Prostate gland (tissue), 2 donors: ENCODE measurements at regions not wholly inside any gene's neighbourhood (a gene's known extent, or its start where the extent isn't known, plus 50 kb on each side); places are given as distances from the start of the nearest gene placed in this dataset.

Experiments
- DNase-seq: peaks from one replicate; pipeline ENCODE4 v3.0.0-alpha.2; 2019; ENCODE audit warnings: low spot score
- H3K27ac ChIP-seq, 2 donors: fragments of 200-600 bp; sonication (generic); 2 replicates each; pipeline ENCODE4 v1.5.1; 2017 to 2019
- H3K27me3 ChIP-seq: fragments of 200-600 bp; sonication (generic); replicated peaks from 2 replicates; pipeline ENCODE4 v1.5.1; 2019; ENCODE audit not compliant: insufficient read depth
- H3K36me3 ChIP-seq, 2 donors: fragments of 200-600 bp; sonication (generic); 1 replicate in 1 of 2; 2 replicates in 1 of 2; pipeline versions ENCODE4 v1.5.1 to v1.8.1; 2017 to 2019
- H3K4me1 ChIP-seq: fragments of 200-600 bp; sonication (generic); replicated peaks from 2 replicates; pipeline ENCODE4 v1.5.1; 2019
- H3K4me3 ChIP-seq, 2 donors: fragments of 200-600 bp; sonication (generic); 2 replicates each; pipeline ENCODE4 v1.5.1; 2017 to 2019
- H3K9me3 ChIP-seq: fragments of 200-600 bp; sonication (generic); 2 replicates; pipeline ENCODE4 v1.5.1; 2017
- CTCF ChIP-seq, 4 experiments: fragments of 200-600 bp in 2 of 4; fragments of 450-650 bp in 2 of 4; sonication (generic) in 2 of 4; IDR thresholded peaks; 1 replicate in 3 of 4; 2 replicates in 1 of 4; pipeline ENCODE4 v1.5.1; 2016 to 2019; ENCODE audit warnings: antibody characterized with exemption in 4 of 4, mild to moderate bottlenecking in 2 of 4, moderate library complexity in 2 of 4
- POLR2A ChIP-seq: fragments of 450-650 bp; IDR thresholded peaks from one replicate; pipeline ENCODE4 v1.6.1; 2016; ENCODE audit warnings: antibody characterized with exemption, mild to moderate bottlenecking
- POLR2AphosphoS5 ChIP-seq: sonication (generic); formaldehyde crosslinking; IDR thresholded peaks from one replicate; pipeline ENCODE4 v1.6.1; 2017; ENCODE audit warnings: antibody characterized with exemption
- WGBS: methylation state at CpG from one replicate; pipeline ENCODE4 v1.1.5; 2018; 5-methylcytosine and 5-hydroxymethylcytosine counted together
- intact Hi-C: fragments of 100-400 bp; cut with DNase I; formaldehyde crosslinking; loops from one replicate; pipeline ENCODE4 v1.14.2; 2022

DNA sequence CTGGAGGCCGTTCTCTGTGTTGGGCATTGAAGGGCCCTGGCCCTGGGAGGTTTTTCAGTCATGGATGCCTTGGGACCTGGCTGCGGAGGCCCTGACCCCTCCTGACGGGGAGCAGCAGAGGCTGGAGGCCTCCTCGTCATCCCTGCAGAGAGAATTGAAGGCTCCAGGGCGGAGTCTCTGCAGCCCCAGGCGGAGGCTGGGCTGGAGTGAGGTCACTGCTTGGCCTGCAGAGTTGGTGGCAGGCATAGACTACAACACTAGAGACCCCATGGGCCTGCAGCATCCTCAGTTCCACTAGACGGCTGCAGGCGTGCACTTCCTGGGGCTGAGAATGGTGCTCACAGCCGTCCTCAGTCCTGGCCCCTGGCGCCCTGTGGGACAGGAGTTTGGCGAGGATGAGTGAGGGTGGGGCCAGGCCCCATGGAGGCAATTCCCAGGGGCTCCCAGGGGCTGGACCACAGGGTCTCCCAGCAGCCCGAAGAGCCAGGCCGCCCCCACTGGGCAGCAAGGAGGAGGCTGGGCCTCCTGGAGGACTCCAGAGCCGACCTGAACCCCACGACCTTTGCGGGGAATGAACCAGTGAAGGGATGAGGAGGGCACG lies 1194.9 kb downstream of the BRD1 start:
- no peaks in the 10 kb centered on the region for H3K4me1 ChIP-seq
- H3K4me3 ChIP-seq, result no peak overlapping the region
- H3K9me3 ChIP-seq, result no peaks in the 10 kb centered on the region
- no peak for TF ChIP-seq POLR2A
- TF ChIP-seq CTCF (IDR thresholded peaks at IDR 0.05), result no peak
- TF ChIP-seq POLR2AphosphoS5, result no peak
- 82% methylated on average over 16 of the region's 17 CpGs for WGBS
- H3K27me3 ChIP-seq, result no peaks in the 10 kb centered on the region
- intact Hi-C loops, result no loop called here
- no peaks in the 10 kb centered on the region for H3K36me3 ChIP-seq
- DNase-seq, result no peak
- H3K27ac ChIP-seq, result no peak overlapping the region

GRCh38 chr22:48631288-48631863 lies 1196.3 kb downstream of the BRD1 start:
- intact Hi-C loops, result no loop called here
- H3K36me3 ChIP-seq, result no peaks in the 10 kb centered on the region
- H3K4me3 ChIP-seq, result no peak overlapping the region
- H3K9me3 ChIP-seq, result no peaks in the 10 kb centered on the region
- H3K27me3 ChIP-seq, result no peaks in the 10 kb centered on the region
- DNase-seq, result no peak
- WGBS, result 82% methylated on average over 28 of the region's 29 CpGs
- TF ChIP-seq CTCF (IDR thresholded peaks at IDR 0.05), result no peak
- TF ChIP-seq POLR2A, result no peak
- no peak for TF ChIP-seq POLR2AphosphoS5
- H3K27ac ChIP-seq, result no peak overlapping the region
- no peaks in the 10 kb centered on the region for H3K4me1 ChIP-seq

- Histone ChIP-seq H3K9me3 (no peaks in the 10 kb centered on the region), H3K4me1 (no peaks in the 10 kb centered on the region), H3K27ac (no peak overlapping the region), H3K4me3 (no peak overlapping the region), H3K27me3 (peaks cover under 1% of the 10 kb centered on the region), H3K36me3 (no peaks in the 10 kb centered on the region)
- 100% methylated on average over 5 of the region's 17 CpGs for WGBS
- intact Hi-C loops, result no loop called here
- TF ChIP-seq CTCF (IDR thresholded peaks at IDR 0.05) (no peak), POLR2AphosphoS5 (no peak), POLR2A (no peak)
- no peak for DNase-seq
Observed at GRCh38 chr22:48630848-48631247, 1196.8 kb downstream of the BRD1 start.

DNA sequence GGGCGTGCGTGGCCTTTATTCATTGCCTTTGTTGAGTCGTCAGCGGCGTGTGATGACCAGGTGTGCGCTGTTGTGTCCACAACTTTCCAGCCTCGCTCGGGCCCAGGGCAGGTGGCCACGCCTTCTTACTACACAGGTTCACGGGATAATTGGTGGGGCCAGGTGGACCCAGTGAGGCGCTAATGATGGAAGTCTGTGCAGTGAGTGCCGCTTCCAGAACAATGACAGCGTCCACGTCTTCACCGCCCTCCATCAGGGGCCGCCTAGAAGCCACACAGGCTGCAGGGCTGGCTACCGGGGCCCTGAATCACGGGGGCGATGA lies 1197.3 kb downstream of the BRD1 start:
- Histone ChIP-seq H3K9me3 (no peaks in the 10 kb centered on the region), H3K27me3 (peaks cover 2% of the 10 kb centered on the region), H3K36me3 (no peaks in the 10 kb centered on the region), H3K4me1 (no peaks in the 10 kb centered on the region), H3K27ac (no peak overlapping the region), H3K4me3 (no peak overlapping the region)
- intact Hi-C loops, result no loop called here
- WGBS, result 80% methylated on average over 19 of the region's 19 CpGs
- TF ChIP-seq POLR2A (no peak), CTCF (IDR thresholded peaks at IDR 0.05) (no peak), POLR2AphosphoS5 (no peak)
- no peak for DNase-seq

- Histone ChIP-seq H3K27me3 (peaks cover 2% of the 10 kb centered on the region), H3K4me1 (no peaks in the 10 kb centered on the region), H3K27ac (no peak overlapping the region), H3K9me3 (no peaks in the 10 kb centered on the region), H3K4me3 (no peak overlapping the region), H3K36me3 (no peaks in the 10 kb centered on the region)
- WGBS, result 84% methylated on average over 20 of the region's 21 CpGs
- no peak for DNase-seq
- intact Hi-C loops, result no loop called here
- TF ChIP-seq POLR2A (no peak), POLR2AphosphoS5 (no peak), CTCF (IDR thresholded peaks at IDR 0.05) (no peak)
Observed at GRCh38 chr22:48629631-48630432, 1197.8 kb downstream of the BRD1 start.
